ENCODE measurements at regions not wholly inside any gene's neighbourhood (a gene's known extent, or its start where the extent isn't known, plus 50 kb on each side); places are given as distances from the start of the nearest gene placed in this dataset.

- TF ChIP-seq CTCF (IDR thresholded peaks at IDR 0.05; ENCODE audit: low read depth, low read length) = no peak
- in situ Hi-C loops (cut with HindIII; ENCODE audit: low sequenced_read_pairs) = no loop called here
- no peak overlapping the region for H3K4me3 ChIP-seq (ENCODE audit: low read depth, low read length)
- DNase-seq (ENCODE audit: low read depth, low spot score) = no peak
These were observed 297.3 kb upstream of the RASA1 start for GRCh38 chr5:86970361-86970760.

GRCh38 chr5:86971034-86971571 lies 296.6 kb upstream of the RASA1 start:
- in situ Hi-C loops (cut with HindIII; ENCODE audit: low sequenced_read_pairs) = no loop called here
- TF ChIP-seq CTCF (IDR thresholded peaks at IDR 0.05; ENCODE audit: low read depth, low read length) = peak; percentile 14

GRCh38 chr5:86974955-86975354 lies 292.7 kb upstream of the RASA1 start:
- no peak for TF ChIP-seq CTCF (IDR thresholded peaks at IDR 0.05; ENCODE audit: low read depth, low read length)
- in situ Hi-C loops (cut with HindIII; ENCODE audit: low sequenced_read_pairs) = no loop called here
- DNase-seq (ENCODE audit: low read depth, low spot score) = no peak

More at GRCh38 chr5:86971034-86971571, 296.6 kb upstream of the RASA1 start:
- DNase-seq (ENCODE audit: low read depth, low spot score) = peak; percentile 13
- H3K4me3 ChIP-seq (ENCODE audit: low read depth, low read length) = no peak overlapping the region

GRCh38 chr5:86977190-86977589 lies 290.5 kb upstream of the RASA1 start:
- TF ChIP-seq CTCF (IDR thresholded peaks at IDR 0.05; ENCODE audit: low read depth, low read length) = no peak
- no peak for DNase-seq (ENCODE audit: low read depth, low spot score)
- in situ Hi-C loops (cut with HindIII; ENCODE audit: low sequenced_read_pairs) = no loop called here
- no peak overlapping the region for H3K4me3 ChIP-seq (ENCODE audit: low read depth, low read length)

More at GRCh38 chr5:86974955-86975354, 292.7 kb upstream of the RASA1 start:
- H3K4me3 ChIP-seq (ENCODE audit: low read depth, low read length) = no peak overlapping the region

GRCh38 chr5:86977808-86978207 lies 289.9 kb upstream of the RASA1 start:
- no peak for DNase-seq (ENCODE audit: low read depth, low spot score)
- TF ChIP-seq CTCF (IDR thresholded peaks at IDR 0.05; ENCODE audit: low read depth, low read length) = no peak
- H3K4me3 ChIP-seq (ENCODE audit: low read depth, low read length) = no peak overlapping the region
- in situ Hi-C loops (cut with HindIII; ENCODE audit: low sequenced_read_pairs) = no loop called here

GRCh38 chr5:86979811-86980411 lies 287.8 kb upstream of the RASA1 start:
- peak; percentile 69 for DNase-seq (ENCODE audit: low read depth, low spot score)
- in situ Hi-C loops (cut with HindIII; ENCODE audit: low sequenced_read_pairs) = no loop called here
- H3K4me3 ChIP-seq (ENCODE audit: low read depth, low read length) = no peak overlapping the region
- no peak for TF ChIP-seq CTCF (IDR thresholded peaks at IDR 0.05; ENCODE audit: low read depth, low read length)
